ENCODE measurements at regions not wholly inside any gene's neighbourhood (a gene's known extent, or its start where the extent isn't known, plus 50 kb on each side); places are given as distances from the start of the nearest gene placed in this dataset.

DNA sequence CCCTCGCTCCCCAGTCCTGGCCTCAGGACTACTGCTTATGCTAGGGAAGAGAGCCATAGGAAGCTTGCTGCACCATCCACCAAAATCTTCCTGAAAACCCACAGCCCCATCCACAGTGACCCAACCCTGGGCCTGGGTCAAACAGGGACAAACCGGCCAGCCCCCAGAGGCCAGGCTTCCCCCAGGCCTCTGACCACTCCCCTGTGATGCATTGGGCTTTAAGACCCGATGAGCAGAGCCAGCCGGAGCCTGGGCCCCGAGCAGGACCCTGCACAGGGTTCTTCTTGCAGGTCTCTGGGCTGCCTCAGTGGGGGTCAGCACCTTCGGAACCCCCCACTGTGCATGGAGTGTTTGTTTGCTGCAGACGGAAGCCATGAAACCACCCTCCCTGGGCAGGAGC lies 583.7 kb downstream of the BRD1 start:
- no peak for DNase-seq (ENCODE audit: low spot score)

DNA sequence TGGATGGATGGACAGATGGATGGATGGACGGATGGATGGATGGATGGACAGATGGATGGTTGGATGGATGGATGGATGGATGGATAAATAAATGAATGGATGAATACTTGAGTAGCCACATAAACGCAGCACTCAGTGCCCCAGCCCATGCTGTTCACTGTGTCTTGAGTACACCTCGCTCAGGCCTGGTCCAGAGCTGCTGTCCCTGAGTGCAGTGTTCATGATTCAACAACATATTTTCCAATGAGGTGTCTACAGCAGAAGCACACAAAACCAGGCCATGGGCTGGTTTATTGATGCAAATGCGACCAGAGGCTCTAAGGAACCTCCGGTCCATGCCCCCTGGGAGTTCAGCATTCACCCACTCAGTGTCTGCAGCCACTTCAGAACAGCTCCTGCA lies 584.3 kb downstream of the BRD1 start:
- no peak for DNase-seq (ENCODE audit: low spot score)

DNA sequence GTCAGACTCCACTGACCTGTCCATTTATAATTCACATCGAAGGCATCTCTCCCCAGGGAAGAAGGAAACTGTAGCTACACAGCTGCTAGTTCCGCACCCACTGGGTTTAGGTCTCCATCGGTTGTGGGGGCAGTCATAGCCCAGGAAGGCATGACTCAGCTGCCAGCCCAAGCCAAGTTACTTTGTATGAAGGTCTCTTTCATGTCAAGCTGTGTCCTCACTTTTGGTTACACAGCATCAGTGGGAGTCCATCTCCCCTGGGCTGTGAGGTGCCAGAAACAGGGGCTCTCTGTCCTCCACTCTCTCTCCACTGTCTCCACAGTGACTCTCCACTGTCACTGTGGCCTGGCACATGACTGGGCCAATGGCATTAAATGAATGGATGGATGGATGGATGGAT lies 585.2 kb downstream of the BRD1 start:
- no peak for DNase-seq (ENCODE audit: low spot score)

DNA sequence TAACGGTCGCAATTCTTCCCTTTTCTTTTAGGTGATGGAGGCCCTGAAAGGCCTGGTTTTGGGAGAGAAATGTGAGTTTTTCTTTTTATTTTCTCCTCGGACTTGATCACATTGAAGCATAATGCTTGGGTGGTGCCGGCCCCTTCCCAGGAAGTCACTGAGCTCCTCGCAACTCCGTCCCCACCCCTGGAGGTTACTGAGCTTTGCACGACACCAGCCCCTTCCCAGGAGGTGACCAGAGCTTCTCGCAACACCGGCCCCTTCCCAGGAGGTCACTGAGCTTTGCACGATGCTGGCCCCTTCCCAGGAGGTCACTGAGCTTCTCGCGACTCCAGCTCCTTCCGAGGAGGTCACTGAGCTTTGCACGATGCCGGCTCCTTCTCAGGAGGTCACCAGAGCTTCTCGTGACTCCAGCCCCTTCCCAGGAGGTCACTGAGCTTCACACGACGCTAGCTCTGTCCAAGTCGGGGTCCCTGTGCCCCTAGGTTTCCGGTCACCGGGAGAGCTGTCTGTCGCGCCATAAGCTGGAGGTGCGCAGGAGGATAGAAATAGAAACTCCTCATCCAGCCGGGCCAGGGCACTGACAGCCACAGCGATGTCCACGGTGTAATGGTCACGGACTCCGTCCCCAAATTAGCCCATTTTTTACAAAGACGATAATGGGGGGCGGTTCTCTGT lies 586.4 kb downstream of the BRD1 start:
- DNase-seq (ENCODE audit: low spot score): no peak

DNA sequence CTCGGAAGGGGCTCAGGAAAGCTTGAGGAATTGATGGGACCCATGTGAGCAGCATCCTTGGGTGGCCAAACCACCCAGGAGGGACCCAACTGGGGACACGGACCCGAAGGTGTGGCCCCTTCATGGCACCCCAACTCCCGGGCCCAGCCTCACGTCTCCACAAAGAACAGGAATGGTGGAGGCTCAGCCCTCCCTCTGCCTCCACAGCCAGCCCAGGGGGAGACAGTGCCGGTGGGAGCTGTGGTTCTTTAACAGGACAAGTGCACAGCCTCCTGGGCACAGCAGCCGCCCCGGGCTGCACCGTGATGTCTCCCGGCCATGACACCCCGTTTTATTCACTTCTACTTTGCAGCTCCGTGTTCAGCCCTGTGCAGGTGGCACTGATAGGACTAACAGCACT lies 587.2 kb downstream of the BRD1 start:
- no peak for DNase-seq (ENCODE audit: low spot score)

DNA sequence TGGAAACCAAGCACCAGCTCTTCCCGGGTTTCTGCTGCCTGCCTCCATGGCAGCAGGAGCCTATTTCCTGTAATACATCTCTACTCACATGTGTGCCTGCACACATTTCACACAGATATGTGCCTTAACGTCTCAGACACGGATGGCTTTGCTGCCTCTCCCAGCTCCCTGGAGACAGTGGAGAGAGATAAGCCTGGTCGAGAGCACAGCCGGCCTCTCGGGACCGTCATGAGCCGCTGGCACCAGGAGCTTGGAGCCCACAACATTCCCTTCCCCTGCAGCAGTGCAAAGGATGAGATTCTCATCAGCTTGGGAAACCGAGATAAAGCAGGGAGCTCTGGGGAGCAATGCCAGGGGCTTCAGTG lies 587.7 kb downstream of the BRD1 start:
- no peak for DNase-seq (ENCODE audit: low spot score)

DNA sequence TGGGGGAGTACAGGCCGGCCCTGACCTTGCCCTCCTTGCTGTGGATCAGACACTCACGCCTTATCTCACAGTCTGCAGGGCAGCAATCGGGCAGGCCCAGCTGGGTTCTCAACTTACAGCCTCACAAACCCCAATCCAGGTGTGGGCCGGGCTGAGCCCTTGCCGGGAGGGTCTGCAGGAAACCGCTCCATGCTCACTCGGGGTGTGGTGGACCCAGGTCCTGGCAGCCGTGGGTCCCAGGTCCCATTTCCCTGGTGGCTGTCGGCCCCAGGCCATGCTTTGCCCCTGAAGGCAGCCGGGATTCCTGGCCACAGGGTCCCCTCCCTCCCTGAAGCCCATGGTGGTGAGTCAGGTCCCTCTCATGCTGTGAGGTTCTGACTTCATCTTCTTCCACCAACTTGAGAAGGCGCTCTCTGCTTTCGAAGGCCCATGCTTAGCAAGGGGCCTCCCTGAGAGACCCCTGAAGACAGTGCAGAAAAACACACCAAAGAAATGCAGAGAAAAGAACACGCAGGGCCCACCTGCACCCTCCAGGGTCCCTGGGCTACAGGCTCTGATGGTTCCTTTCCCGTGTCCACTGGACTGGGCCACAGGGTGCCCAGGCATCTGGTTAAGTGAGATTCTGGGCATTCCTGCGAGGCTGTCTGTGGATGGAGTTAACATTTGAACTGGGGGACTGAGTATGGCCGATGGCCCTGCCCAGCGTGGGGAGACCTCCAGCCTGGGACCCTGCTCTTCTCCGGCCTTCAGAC lies 588.2 kb downstream of the BRD1 start:
- no peak for DNase-seq (ENCODE audit: low spot score)

DNA sequence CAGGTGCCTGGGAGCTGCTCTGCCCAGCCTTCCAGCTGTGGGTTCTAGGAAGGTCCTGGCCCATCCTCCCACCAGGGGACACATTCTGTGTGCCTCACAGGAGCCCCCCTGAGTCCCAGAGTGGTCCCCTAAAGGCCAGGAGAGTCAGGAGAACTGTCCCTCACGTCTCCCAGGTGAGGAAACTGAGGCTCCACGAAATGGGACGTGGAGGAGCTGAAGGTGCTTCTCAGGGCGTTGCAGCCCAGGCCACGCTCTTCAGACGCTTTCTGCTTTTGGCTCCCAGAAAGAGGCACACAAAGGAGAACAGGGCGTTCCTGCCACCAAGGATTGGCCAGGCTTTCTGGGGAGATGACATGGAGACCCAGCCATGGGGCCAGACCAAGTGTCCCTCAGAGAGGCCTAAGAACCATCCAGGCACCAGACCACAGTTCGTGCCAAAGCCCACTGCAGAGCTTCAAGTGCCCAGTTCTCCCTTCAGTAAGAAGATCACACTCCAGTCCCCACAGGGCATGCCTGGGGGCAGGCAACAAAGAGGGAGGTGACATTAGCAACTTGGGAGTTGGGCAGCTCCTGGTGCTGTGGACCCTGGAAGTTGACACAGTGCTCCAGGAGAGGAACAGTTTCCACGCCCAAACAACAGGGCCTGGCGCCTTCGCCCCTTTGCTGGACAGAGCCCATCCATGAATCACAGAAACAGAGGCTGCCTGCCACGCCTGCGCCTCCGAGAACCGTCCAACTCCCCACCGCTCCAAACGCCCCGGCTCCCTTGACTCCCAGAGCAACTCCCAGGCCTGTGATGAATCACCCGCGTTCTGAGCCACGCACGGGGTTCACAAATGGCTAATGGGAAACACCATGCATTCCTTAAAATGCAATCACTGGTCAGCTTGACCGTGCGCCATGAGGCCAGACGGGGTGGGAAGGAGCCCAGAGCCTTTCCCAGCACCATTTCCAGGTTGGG lies 589.2 kb downstream of the BRD1 start:
- no peak for DNase-seq (ENCODE audit: low spot score)

DNA sequence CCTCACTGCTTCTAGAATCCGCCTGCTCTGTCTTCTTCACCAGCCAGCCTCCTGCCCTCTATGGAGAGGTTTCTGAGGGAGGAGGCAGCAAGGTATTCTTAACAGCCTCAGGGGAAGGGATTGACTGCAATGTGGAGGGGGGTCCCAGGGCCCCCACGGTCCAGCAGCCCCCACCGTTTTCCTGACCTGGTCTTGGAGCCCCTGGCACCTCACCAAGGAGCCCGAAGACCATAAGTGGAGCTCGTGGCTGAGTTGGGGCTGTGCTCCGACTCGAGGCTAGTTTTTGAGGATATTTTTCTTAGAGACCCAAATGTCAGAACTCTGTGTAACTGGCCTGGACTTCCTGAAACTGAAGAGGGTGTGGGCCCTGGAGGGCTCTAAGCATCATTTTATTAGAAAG lies 590.0 kb downstream of the BRD1 start:
- no peak for DNase-seq (ENCODE audit: low spot score)

DNA sequence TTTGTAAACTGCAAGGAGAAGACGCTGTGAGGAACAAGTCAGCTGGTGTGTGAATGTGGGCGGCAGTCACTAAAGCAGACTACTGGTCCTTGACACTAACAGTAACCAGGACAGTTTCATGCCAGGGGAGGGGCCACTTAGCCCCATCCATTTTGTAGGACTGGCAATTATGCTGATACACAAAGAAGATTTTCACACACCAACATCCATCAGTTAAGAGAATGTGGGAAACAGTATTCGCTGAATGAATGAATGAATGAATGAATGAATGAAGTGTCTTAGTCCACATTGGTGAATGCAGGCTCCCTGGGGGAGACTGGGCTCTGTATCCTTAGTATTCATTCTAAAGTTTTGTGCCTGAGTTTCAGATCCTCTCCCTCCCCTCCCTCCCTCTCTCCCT lies 590.4 kb downstream of the BRD1 start:
- no peak for DNase-seq (ENCODE audit: low spot score)

DNA sequence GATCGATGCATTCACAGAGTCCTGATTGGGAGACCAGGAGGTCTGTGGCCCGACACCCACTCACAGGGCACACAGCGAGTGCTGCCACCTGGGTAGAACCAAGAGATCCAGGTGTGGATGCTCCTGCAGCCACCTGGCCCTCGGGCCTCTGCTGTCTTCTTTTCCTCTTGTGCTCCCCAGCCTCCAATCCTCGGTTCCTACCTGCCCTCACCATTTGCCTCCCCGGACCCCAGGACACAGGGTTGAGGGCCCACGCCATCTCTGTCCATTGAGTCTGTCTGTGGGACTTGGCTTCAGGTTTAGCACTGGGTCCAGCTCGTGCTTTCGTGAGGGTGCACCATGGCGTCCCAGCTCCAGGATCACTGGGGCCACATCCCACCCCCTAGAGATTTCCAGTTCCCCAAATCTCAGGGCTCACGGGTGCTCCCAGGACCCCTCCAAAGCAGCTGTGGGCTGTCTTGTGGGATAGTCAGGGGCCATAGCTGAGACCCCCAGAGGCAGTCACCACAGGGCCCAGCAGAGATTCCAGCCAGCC lies 591.1 kb downstream of the BRD1 start:
- DNase-seq (ENCODE audit: low spot score): no peak

DNA sequence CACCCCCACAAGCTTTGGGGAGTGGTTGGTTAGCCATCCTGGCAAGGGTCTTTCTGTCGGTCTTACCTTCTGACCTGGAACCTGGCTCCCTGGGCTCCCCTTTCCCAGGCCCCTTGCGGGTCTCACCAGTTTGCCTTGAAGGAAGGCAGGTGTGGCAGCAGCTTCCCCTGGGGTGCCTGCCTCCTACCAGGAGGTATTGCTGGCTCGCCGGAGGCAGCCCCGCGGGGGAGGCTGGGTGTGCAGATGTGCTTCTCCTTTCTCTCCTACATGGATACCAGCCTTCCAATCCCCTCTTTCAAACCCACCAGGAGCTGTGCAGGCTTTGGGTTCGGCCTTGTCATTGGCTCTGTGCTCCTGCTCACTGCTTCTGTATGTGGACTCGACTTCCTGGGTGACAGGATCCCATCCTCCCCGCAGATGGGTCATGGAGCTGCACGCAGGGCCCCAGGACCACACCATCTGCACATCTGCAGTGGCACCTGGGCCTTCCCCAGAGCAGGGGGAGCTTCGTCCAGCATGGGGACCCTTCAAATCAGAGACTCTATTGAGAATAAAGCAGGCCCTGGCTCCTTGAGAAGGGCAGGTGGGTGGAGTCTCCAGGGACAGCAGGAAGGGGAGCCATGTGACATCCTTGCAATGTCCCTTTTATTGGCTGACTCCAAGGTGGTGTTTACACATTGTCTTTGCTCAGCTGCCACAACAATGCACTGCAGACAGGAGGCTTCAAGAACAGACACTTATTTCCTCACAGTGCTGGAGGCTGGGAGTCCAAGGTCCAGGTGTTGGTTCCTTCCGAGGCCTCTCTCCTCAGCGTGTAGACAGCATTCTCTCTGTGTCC lies 592.0 kb downstream of the BRD1 start:
- DNase-seq (ENCODE audit: low spot score): no peak

DNA sequence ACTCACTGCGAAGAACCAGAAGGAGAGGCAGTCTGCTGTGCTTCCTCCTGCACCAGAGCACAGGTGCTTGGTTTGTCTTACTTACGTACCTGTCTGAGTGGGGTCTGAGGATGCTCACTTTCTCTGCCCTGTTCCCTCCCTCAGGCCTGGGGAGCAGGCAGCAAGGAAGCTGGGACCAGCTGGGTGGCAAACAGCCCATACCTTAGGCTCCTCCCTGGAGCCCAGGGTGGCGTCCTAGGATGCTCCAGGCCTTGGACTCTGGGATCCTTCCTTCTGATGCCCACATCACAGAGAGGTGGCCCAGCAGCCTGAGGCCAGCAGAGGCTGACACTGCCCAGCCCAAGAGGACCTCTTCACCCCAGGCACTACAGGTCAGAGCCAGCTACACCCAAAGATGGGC lies 593.2 kb downstream of the BRD1 start:
- DNase-seq (ENCODE audit: low spot score): no peak

DNA sequence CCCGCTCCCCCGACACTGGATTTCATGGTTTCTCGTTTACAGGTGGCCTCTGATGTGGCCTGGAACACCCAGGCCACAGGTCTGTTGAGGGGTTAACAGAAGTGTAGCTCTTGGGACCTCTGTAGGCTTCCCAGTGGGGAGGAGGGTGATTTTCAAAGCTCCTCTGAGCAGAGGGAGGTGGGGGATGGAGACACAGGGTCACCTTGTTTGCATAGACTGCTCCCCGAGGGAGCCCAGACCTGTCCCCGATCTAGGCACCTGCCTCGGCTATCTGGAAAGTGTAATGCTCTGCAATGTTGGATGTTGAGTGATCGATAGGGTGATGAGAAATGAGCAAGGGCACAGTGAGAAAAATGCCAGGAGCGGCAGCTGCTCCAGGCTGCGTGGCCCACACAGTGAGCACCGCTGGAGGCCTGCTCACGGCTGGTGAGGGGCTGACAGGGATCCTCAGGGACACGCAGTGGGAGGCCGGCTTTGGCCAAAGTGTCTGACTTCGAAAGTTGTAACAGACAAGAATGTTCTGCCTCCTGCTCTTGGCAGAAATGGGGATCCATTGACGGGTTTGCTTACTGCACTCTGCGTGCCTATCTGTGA lies 594.1 kb downstream of the BRD1 start:
- no peak for DNase-seq (ENCODE audit: low spot score)

DNA sequence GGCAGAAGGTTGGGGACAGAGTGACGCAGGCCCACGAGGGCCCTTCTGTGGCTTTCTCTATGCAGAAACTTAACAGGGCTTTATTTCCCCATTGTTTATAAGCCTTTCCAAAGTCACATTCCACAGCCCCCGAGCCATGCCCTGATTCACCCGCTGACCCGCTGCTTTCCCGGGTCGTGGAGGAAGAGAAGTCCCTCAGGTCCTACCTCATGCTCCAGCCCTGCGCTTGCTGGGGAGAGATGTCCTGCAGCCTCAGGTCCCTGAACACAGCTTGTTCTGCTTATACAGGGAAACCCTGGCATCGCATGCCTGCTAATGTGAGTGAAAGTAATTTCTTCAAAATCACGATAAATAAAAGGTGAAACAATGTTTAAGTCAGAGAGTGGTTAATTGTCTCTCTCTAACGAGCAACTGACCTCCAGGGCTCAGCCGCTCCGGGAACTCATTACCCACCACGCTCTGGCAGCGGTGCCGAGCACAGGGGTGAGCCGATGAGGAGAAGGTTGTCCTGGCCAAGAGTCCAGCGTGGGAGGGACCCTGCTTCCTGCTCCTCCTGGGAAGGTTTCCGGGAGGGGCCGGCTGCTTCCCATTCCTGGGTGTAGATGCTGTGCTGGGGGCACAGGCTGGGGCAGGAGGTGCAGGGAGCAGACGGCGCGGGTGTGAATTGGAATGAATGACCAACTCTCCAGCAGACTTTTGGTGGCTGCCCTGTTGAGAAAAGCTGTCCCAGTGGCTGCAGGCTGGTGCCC lies 595.2 kb downstream of the BRD1 start:
- no peak for DNase-seq (ENCODE audit: low spot score)

DNA sequence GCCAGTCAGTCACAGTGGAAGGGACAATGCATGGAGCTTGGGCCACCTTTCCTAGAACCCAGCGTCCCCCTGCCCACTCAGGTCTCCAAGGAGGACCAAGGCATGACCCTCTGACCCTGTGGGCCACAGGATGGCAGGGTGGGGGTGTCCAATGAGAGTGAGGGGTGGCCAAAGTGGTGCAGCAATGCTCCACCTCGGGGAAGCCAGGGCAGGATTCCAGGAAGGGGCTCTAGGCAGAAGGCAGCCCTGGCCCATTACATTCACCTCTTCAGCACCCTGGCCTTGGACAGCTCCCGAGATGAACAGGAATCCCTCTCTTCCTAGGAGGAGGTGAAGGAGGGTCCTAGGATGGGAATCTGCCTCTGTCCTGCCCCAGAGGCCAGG lies 597.5 kb downstream of the BRD1 start:
- no peak for DNase-seq (ENCODE audit: low spot score)

DNA sequence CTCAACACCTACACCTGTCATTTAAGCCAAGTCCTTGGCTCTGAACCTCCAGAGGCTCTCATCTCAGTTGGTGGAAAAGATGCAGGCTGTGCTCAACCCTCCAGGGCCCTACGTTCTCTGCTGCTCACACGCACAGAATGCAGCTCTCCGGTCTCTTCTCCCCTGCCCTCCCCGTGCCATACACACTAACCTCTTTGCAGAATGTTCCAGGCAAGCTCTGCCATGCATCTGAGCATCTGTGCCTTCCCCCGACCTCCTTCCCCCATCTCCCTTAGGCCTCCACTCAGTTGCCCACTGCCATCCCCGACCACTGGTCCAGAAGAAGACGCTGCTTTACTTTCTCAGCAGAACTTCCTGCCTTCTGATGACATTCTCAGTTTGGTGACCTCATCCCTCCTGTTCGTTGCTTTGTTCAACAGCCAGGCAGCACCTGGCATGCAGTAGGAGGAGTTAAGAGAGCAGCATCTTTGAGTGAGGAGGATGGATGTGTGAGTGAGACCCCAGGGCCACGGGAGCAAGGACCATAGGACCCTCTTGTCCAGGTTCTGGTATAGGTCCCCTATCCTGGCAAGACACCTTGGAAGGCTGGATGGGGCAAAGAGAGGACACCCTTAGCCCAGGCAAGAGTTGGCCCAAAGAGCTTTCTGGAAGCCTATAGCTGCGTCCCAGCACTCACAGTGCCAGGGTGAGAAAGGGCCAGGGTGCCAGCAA lies 598.0 kb downstream of the BRD1 start:
- DNase-seq (ENCODE audit: low spot score): no peak

DNA sequence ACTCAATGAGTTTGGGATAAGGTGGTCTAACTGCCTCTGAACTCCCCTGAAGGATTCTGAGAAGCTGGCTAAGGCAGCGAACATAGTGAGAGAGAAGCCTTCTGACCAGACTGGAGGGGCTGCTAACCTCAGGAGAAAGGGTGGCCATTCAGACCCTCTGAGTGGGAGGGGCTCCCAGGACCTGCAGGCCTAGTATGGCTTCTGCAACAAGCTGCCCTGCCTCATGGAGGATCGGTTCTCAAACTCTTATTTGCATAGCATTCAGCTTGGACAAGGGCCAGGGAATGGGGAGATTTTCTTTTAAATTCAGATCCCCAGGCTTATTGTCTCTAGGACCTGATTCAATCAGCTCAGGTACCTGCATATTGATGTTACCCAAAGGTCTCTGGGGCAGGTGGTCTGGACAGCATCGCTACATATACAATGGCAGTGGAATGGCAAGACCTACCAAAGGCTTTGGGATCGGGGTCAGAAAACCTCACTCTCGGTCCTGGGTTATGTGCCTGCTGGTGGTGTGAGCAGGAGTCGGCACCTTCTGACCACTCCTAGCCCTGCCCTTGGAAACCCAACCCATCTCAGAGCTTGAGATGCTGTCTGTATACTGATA lies 599.1 kb downstream of the BRD1 start:
- no peak for DNase-seq (ENCODE audit: low spot score)

DNA sequence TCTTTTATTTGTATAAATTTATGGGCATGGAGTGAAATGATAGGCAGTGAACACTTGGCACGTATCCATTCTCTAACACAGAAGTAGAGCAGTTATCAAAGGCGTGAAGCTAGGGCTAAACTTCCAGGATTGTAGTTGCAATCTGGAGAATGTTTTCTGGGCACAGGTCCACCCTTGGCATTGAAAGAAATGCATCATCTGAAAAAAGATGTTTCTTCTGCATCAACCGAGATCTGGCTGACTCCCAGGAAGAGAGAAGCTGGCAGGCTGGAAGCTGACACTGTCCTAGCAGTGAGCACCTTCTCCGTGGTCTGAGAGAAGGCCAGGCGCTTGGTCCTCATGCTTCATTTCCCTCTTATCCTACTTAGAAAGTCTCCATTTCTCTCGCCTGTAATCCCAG lies 600.0 kb downstream of the BRD1 start:
- DNase-seq (ENCODE audit: low spot score): no peak

Data from umbilical cord (tissue), 1 donor.